Liver (tissue), 7 donors: ENCODE measurements at regions not wholly inside any gene's neighbourhood (a gene's known extent, or its start where the extent isn't known, plus 50 kb on each side); places are given as distances from the start of the nearest gene placed in this dataset.

Experiments
- DNase-seq: peaks from one replicate; pipeline ENCODE4 v3.0.0-alpha.2; 2017; ENCODE audit warnings: low spot score
- H3K27ac ChIP-seq, 2 donors: one replicate each; pipeline ENCODE4 v1.7.0; 2013; ENCODE audit warnings: inconsistent platforms in 2 of 2, low read length in 2 of 2, control low read depth in 1 of 2, low read depth in 1 of 2, mild to moderate bottlenecking in 1 of 2
- H3K27me3 ChIP-seq, 4 donors: one replicate each; pipeline versions ENCODE4 v1.6.1 to v1.7.0; 2013; ENCODE audit warnings: low read length in 3 of 4, inconsistent platforms in 1 of 4, mild to moderate bottlenecking in 1 of 4, moderate library complexity in 1 of 4; ENCODE audit not compliant: control insufficient read depth in 4 of 4, insufficient read depth in 4 of 4
- H3K36me3 ChIP-seq, 4 donors: one replicate each; pipeline versions ENCODE4 v1.6.1 to v1.7.0; 2013; ENCODE audit warnings: low read length in 3 of 4, mild to moderate bottlenecking in 3 of 4, low read depth in 1 of 4, moderate library complexity in 1 of 4; ENCODE audit not compliant: control insufficient read depth in 4 of 4, insufficient read depth in 3 of 4
- H3K4me1 ChIP-seq, 4 donors: one replicate each; pipeline versions ENCODE4 v1.6.1 to v1.7.0; 2013; ENCODE audit warnings: low read length in 3 of 4, mild to moderate bottlenecking in 3 of 4, moderate library complexity in 1 of 4; ENCODE audit not compliant: control insufficient read depth in 4 of 4, insufficient read depth in 4 of 4
- H3K4me3 ChIP-seq, 3 donors: one replicate each; pipeline versions ENCODE4 v1.6.1 to v1.7.0; 2013; ENCODE audit warnings: low read length in 3 of 3, control low read depth in 1 of 3, low read depth in 1 of 3, mild to moderate bottlenecking in 1 of 3
- H3K9ac ChIP-seq, 2 donors: one replicate each; pipeline ENCODE4 v1.7.0; 2013; ENCODE audit warnings: low read length in 2 of 2, mild to moderate bottlenecking in 2 of 2, moderate library complexity in 2 of 2, control low read depth in 1 of 2, low read depth in 1 of 2
- H3K9me3 ChIP-seq, 4 donors: one replicate each; pipeline versions ENCODE4 v1.6.1 to v1.7.0; 2013; ENCODE audit warnings: low read length in 3 of 4; ENCODE audit not compliant: control insufficient read depth in 4 of 4
- EGR1 ChIP-seq, 2 donors: IDR thresholded peaks; 2 replicates each; pipeline ENCODE4 v1.6.1; 2016 to 2018; ENCODE audit warnings: antibody characterized with exemption in 2 of 2, low read depth in 2 of 2
- FOXA1 ChIP-seq: IDR thresholded peaks from 2 replicates; pipeline ENCODE4 v1.6.1; 2016; ENCODE audit warnings: antibody characterized with exemption
- HNF4A ChIP-seq, 2 donors: conservative IDR thresholded peaks; 2 replicates each; pipeline ENCODE4 v1.6.1; 2016; ENCODE audit warnings: antibody characterized with exemption in 2 of 2, mild to moderate bottlenecking in 2 of 2
- NR2F2 ChIP-seq: IDR thresholded peaks from 2 replicates; pipeline ENCODE4 v1.6.1; 2016; ENCODE audit warnings: antibody characterized with exemption
- RAD21 ChIP-seq, 2 donors: IDR thresholded peaks; 2 replicates each; pipeline ENCODE4 v1.6.1; 2016; ENCODE audit warnings: antibody characterized with exemption in 2 of 2, mild to moderate bottlenecking in 2 of 2
- REST ChIP-seq: IDR thresholded peaks from 2 replicates; pipeline ENCODE4 v1.6.1; 2016; ENCODE audit warnings: antibody characterized with exemption, mild to moderate bottlenecking
- TAF1 ChIP-seq: conservative IDR thresholded peaks from 2 replicates; pipeline ENCODE4 v1.6.1; 2016; ENCODE audit warnings: antibody characterized with exemption, mild to moderate bottlenecking
- YY1 ChIP-seq: IDR thresholded peaks from 2 replicates; pipeline ENCODE4 v1.6.1; 2016; ENCODE audit warnings: antibody characterized with exemption, mild to moderate bottlenecking
- ZBTB33 ChIP-seq: IDR thresholded peaks from 2 replicates; pipeline ENCODE4 v1.6.1; 2016; ENCODE audit warnings: antibody characterized with exemption
- WGBS: extraction: QIAGEN DNeasy Blood & Tissue Kit; methylation state at CpG from one replicate; pipeline ENCODE4 v1.1.7; 2013; 5-methylcytosine and 5-hydroxymethylcytosine counted together
- TF ChIP-seq, protein P1 (sequence below): IDR thresholded peaks from 2 replicates; pipeline ENCODE4 v1.6.1; 2016; ENCODE audit warnings: antibody characterized with exemption
- TF ChIP-seq, protein P2 (sequence below): IDR thresholded peaks from 2 replicates; pipeline ENCODE4 v1.6.1; 2016; ENCODE audit warnings: antibody characterized with exemption
- donor health status: healthy.
- donor health status: healthy.
- donor health status: healthy.
- donor health status: healthy.

DNA sequence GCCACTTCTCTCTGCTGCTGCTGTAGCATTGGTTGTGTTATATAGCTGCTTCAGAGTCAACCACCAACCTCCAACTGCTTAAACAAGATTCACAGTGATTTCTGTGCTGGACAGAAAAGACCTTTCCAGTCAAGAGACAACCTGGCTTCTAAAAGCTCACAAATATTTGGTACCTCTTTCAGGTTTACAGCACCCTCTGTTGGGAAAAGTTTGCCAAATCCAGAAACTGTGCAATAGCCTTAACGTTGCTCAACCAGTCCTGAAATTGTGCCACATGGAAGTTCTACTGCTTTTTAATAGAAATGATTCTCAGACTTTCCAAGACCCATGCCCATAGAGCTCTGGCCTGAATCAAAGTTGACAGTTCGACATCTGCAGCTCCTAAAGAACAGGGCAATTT lies 842.1 kb upstream of the HTR2C start:
- Histone ChIP-seq H3K9ac (no peak overlapping the region), H3K27ac (no peak overlapping the region), H3K4me3 (no peak overlapping the region), H3K4me1 (no peaks in the 10 kb centered on the region), H3K9me3 (no peaks in the 10 kb centered on the region), H3K36me3 (no peaks in the 10 kb centered on the region), H3K27me3 (peaks cover 0 to 3% (median 0%) of the 10 kb centered on the region in 4 donors)
- 23% methylated on average over 2 of the region's 2 CpGs for WGBS
- no peak for DNase-seq
- TF ChIP-seq NR2F2: no peak
- TF ChIP-seq TAF1: no peak
- TF ChIP-seq RAD21 (IDR thresholded peaks at IDR 0.05): peak in 1 of 2 donors; percentile 23
- no peak for TF ChIP-seq FOXA1
- TF ChIP-seq, protein P1, sequence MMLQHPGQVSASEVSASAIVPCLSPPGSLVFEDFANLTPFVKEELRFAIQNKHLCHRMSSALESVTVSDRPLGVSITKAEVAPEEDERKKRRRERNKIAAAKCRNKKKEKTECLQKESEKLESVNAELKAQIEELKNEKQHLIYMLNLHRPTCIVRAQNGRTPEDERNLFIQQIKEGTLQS: no peak
- no peak for TF ChIP-seq HNF4A (conservative IDR thresholded peaks at IDR 0.05)
- no peak for TF ChIP-seq YY1
- no peak for TF ChIP-seq EGR1 (IDR thresholded peaks at IDR 0.05; ENCODE audit: low read depth in 2 of 2)
- TF ChIP-seq, protein P2, sequence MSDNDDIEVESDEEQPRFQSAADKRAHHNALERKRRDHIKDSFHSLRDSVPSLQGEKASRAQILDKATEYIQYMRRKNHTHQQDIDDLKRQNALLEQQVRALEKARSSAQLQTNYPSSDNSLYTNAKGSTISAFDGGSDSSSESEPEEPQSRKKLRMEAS: no peak

GRCh38 chrX:113728937-113729336 lies 854.9 kb upstream of the HTR2C start:
- no peaks in the 10 kb centered on the region for H3K9me3 ChIP-seq
- no peak for DNase-seq
- WGBS: 66% methylated on average over 2 of the region's 2 CpGs
- no peak overlapping the region for H3K27ac ChIP-seq
- no peak overlapping the region for H3K9ac ChIP-seq
- no peaks in the 10 kb centered on the region for H3K4me1 ChIP-seq
- H3K4me3 ChIP-seq: no peak overlapping the region
- no peaks in the 10 kb centered on the region for H3K36me3 ChIP-seq
- TF ChIP-seq REST: no peak
- TF ChIP-seq HNF4A (conservative IDR thresholded peaks at IDR 0.05): no peak
- H3K27me3 ChIP-seq: no peaks in the 10 kb centered on the region

DNA sequence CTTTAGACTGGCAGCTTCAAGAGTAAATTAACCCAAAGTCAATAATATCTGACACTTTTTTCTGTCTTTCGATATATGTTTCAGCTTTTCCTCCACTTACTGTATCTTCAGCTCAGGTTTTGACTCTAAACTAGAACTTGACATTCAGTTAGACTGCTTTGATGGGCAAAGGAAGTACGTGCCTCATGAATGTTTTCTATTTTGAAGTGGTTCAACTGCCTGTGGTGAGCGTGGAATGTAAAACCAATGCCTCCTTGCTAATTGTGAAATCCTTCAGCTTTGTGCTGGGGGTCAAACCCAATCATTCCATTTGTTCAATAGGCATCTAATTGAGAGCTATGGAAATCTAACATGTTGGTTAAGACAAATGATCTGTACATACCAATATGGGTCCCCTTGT lies 857.0 kb upstream of the HTR2C start:
- H3K36me3 ChIP-seq: no peaks in the 10 kb centered on the region
- H3K9ac ChIP-seq: no peak overlapping the region
- H3K4me3 ChIP-seq: no peak overlapping the region
- TF ChIP-seq ZBTB33 (no peak), YY1 (no peak)
- no peaks in the 10 kb centered on the region for H3K27me3 ChIP-seq
- 56% methylated on average over 3 of the region's 3 CpGs for WGBS
- DNase-seq: no peak
- no peaks in the 10 kb centered on the region for H3K9me3 ChIP-seq
- no peaks in the 10 kb centered on the region for H3K4me1 ChIP-seq
- no peak overlapping the region for H3K27ac ChIP-seq
